ENCODE measurements at regions not wholly inside any gene's neighbourhood (a gene's known extent, or its start where the extent isn't known, plus 50 kb on each side); places are given as distances from the start of the nearest gene placed in this dataset.

GRCh38 chr6:164039954-164040375, 625.4 kb downstream of the QKI start (continued):
- TF ChIP-seq ARID4B (CRISPR knock-in tag; IDR thresholded peaks at IDR 0.05): no peak
- no peak for TF ChIP-seq RUNX1 (IDR thresholded peaks at IDR 0.05; ENCODE audit: low read depth)
- peak; percentile 96 for TF ChIP-seq MEIS2 (IDR thresholded peaks at IDR 0.05; ENCODE audit: partially characterized antibody)
- TF ChIP-seq POLR2B (IDR thresholded peaks at IDR 0.05; ENCODE audit: low read depth, partially characterized antibody): peak; percentile 83
- TF ChIP-seq NFXL1 (CRISPR knock-in tag; IDR thresholded peaks at IDR 0.05): no peak
- no peak for TF ChIP-seq ZHX1 (conservative IDR thresholded peaks at IDR 0.05; ENCODE audit: low read length)
- no peak for TF ChIP-seq TAF7 (tag; IDR thresholded peaks at IDR 0.05)
- TF ChIP-seq EGR1 (conservative IDR thresholded peaks at IDR 0.05): no peak
- no peak for TF ChIP-seq GABPB2 (CRISPR knock-in tag; conservative IDR thresholded peaks at IDR 0.05)
- TF ChIP-seq IRF1 (CRISPR knock-in tag; IDR thresholded peaks at IDR 0.05; ENCODE audit: borderline replicate concordance): no peak
- TF ChIP-seq SMAD3 (CRISPR knock-in tag; conservative IDR thresholded peaks at IDR 0.05): no peak
- peak; percentile 42; the same call in 1 of the 2 replicates for TF ChIP-seq CREM (IDR thresholded peaks at IDR 0.05; ENCODE audit: low read depth)

Measured in K562 (cell line).